Heart right ventricle (tissue), 16 donors: ENCODE measurements at regions not wholly inside any gene's neighbourhood (a gene's known extent, or its start where the extent isn't known, plus 50 kb on each side); places are given as distances from the start of the nearest gene placed in this dataset.

Source experiments
- ATAC-seq, 8 donors: fragments of 200-7000 bp; cut with Tn5 transposase; one replicate each; pipeline ENCODE4 v1.9.1; 2020; ENCODE audit warnings: mild to moderate bottlenecking in 8 of 8, moderate library complexity in 8 of 8, moderate number of reproducible peaks in 1 of 8
- DNase-seq, 2 donors: peaks; one replicate each; pipeline ENCODE4 v3.0.0-alpha.2; 2020
- H3K27ac ChIP-seq, 10 donors: fragments of 200-600 bp; sonication (generic) in 2 of 10; one replicate each; pipeline versions ENCODE4 v1.5.0 to v1.8.0; 2020 to 2022; ENCODE audit warnings: mild to moderate bottlenecking in 3 of 10
- H3K27me3 ChIP-seq, 7 donors: fragments of 200-600 bp; one replicate each; pipeline ENCODE4 v1.8.0; 2021 to 2022; ENCODE audit warnings: mild to moderate bottlenecking in 2 of 7
- H3K36me3 ChIP-seq, 9 donors: fragments of 200-600 bp; sonication (generic) in 1 of 9; one replicate each; pipeline versions ENCODE4 v1.5.0 to v1.8.0; 2020 to 2022; ENCODE audit warnings: mild to moderate bottlenecking in 2 of 9
- H3K4me1 ChIP-seq, 9 donors: fragments of 200-600 bp; sonication (generic) in 1 of 9; one replicate each; pipeline versions ENCODE4 v1.5.0 to v1.8.0; 2020 to 2022; ENCODE audit warnings: mild to moderate bottlenecking in 4 of 9
- H3K4me3 ChIP-seq, 10 donors: fragments of 200-600 bp; sonication (generic) in 2 of 10; one replicate each; pipeline versions ENCODE4 v1.5.0 to v1.8.0; 2020 to 2022; ENCODE audit warnings: mild to moderate bottlenecking in 7 of 10, moderate library complexity in 2 of 10
- H3K9me3 ChIP-seq, 11 donors: fragments of 200-600 bp in 10 of 11; sonication (generic) in 2 of 11; one replicate each; pipeline versions ENCODE4 v1.5.0 to v1.8.0; 2013 to 2022; ENCODE audit warnings: mild to moderate bottlenecking in 2 of 11, control low read depth in 1 of 11, moderate library complexity in 1 of 11
- WGBS, 2 donors: extraction: QIAGEN DNeasy Blood & Tissue Kit; methylation state at CpG; one replicate each; pipeline ENCODE4 v1.1.7; 2013; ENCODE audit warnings: inconsistent platforms in 1 of 2; 5-methylcytosine and 5-hydroxymethylcytosine counted together
- intact Hi-C, 10 donors: fragments of 100-400 bp; cut with DNase I; formaldehyde crosslinking; loops; one replicate each; pipeline versions ENCODE4 v1.11.1 to v1.14.2; 2022
- TF ChIP-seq, protein P1 (sequence below), 9 donors: fragments of 200-600 bp; sonication (generic) in 2 of 9; IDR thresholded peaks; one replicate each; pipeline versions ENCODE4 v1.5.0 to v1.8.0; 2021 to 2022; ENCODE audit warnings: antibody characterized with exemption in 9 of 9, mild to moderate bottlenecking in 5 of 9, moderate library complexity in 1 of 9
- donor health status: Arrhythmogenic right ventricular cardiomyopathy.
- donor health status: ischemic (EF 13 %, LVEDD 7.1; RV severe dilation, severe dysfunction).
- donor health status: healthy with polysubstance abuse.
- donor health status: DM: no; HTN: yes; CAD: no.
- donor health status: DM: no; HTN: no; CAD: no.
- donor health status: ischemic (EF 25% LVEDD 6.9; RV normal size, moderate dysfunction).
- donor health status: ischemic (EF 25% LVEDD 5.7; RV mildly dilated, moderate dysfunction).
- donor health status: healthy.
- donor health status: DM: yes; HTN: yes; CAD: no.
- donor health status: Ischemic cardiomyopathy.
- donor health status: ischemic (EF 35%, LVEDD 5.7; RV mildly dilated, moderate dysfunction).
- donor health status: nonischemic (EF 11% LVEDD 7.7; RV severe dilation, severe dysfunction).
- donor health status: DM: yes; HTN: yes; CAD: no.
- donor health status: PGD.
- donor health status: ischemic (EF 29% LVEDD 5.4; RV normal size, mild dysfunction).
- donor health status: nonischemic (EF 23%, LVEDD 6.1; RV moderate dilation, normal function).

DNA sequence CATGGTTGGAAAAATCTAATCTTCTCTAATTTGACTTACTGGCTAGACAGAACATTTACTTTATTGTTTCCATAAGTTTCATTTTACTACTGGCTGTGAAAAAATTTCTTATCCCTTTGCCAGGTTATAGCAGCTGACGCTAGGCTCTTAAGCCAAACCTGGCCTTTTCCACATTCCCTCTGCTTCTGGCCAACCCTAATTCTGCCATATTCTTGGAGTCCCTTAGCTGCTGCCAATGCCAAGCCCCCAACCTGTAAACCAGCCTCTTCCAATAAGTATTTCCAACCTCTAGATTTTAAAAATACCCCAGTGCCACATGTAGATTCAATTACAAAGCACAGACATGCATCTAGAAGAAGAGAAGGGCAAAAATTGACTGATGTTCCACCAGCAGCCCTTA is 452.3 kb upstream of the MEX3C start:
- Histone ChIP-seq H3K27ac (no peak overlapping the region), H3K4me1 (no peaks in the 10 kb centered on the region), H3K4me3 (no peak overlapping the region), H3K27me3 (peaks cover 0 to 19% (median 11%) of the 10 kb centered on the region in 7 donors), H3K9me3 (no peaks in the 10 kb centered on the region), H3K36me3 (no peaks in the 10 kb centered on the region)
- ATAC-seq (no peak), DNase-seq (no peak)
- 79 to 84% methylated on average over 1 of the region's 1 CpG for WGBS, 2 donors
- intact Hi-C loops: loop anchor here in 1 of 10 donors (10.0 kb wide), 1 partner anchor 65 kb away; no protein-coding TSS in a partner anchor
- TF ChIP-seq, protein P1, sequence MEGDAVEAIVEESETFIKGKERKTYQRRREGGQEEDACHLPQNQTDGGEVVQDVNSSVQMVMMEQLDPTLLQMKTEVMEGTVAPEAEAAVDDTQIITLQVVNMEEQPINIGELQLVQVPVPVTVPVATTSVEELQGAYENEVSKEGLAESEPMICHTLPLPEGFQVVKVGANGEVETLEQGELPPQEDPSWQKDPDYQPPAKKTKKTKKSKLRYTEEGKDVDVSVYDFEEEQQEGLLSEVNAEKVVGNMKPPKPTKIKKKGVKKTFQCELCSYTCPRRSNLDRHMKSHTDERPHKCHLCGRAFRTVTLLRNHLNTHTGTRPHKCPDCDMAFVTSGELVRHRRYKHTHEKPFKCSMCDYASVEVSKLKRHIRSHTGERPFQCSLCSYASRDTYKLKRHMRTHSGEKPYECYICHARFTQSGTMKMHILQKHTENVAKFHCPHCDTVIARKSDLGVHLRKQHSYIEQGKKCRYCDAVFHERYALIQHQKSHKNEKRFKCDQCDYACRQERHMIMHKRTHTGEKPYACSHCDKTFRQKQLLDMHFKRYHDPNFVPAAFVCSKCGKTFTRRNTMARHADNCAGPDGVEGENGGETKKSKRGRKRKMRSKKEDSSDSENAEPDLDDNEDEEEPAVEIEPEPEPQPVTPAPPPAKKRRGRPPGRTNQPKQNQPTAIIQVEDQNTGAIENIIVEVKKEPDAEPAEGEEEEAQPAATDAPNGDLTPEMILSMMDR (IDR thresholded peaks at IDR 0.05): no peak

DNA sequence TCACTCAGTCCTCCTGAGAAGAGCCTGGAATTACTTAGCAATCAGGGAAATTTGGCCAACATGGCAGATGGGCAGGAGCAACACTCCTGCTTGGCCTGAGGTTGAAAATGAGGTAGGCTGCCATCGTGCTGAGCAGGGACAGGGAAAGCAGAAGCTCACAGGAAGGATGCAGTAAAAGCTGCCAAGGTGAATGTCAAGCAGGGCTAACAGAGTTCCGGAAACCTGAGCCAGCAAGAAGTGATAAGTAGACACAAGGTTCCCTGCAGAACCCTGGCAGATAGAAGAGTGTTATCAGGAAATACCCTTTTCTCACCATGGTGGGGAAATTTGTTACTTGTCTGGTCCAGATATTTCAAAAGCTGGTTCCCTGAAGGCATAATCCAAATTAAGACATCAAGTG is 454.3 kb upstream of the MEX3C start:
- intact Hi-C loops: no loop called here
- Histone ChIP-seq H3K36me3 (no peaks in the 10 kb centered on the region), H3K9me3 (no peaks in the 10 kb centered on the region), H3K4me3 (no peak overlapping the region), H3K4me1 (no peaks in the 10 kb centered on the region), H3K27ac (no peak overlapping the region), H3K27me3 (peaks cover 0 to 30% (median 14%) of the 10 kb centered on the region in 7 donors)
- WGBS, 2 donors: 36 to 48% methylated on average over 2 of the region's 2 CpGs
- no peak for DNase-seq
- TF ChIP-seq, protein P1 (IDR thresholded peaks at IDR 0.05): no peak
- no peak for ATAC-seq

DNA sequence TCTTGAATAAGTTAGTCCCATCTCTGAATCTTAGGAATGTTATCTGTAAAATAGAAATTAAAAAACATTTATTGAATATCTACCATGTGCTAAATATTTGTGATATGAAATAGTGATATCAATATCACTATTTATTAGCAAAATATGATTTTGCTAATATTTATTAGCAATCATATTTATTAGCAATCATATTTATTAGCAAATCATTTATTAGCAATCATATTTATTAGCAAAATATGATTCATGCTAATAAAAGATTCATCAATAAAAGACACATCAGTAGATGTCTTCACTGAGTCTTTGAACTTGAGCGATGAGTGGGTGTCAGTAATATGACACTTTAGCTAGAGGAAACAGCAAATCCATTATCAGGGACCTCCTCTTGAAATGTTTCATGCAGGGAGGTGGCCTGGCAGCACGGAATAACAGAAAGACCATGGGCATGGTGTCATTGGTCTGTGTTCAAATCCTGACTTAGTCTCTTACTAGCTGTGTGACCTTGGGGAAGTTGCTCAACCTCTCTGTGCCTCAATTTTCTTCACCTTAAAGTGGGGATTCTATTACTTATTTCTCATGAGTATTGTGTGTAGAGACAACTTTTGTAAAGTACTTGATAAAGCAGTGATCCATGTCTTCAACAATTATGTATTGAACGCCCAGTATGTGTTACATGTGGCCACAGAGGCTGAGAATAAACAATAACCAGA is 456.2 kb upstream of the MEX3C start:
- no peak overlapping the region for H3K27ac ChIP-seq
- H3K9me3 ChIP-seq: no peaks in the 10 kb centered on the region
- H3K4me3 ChIP-seq: no peak overlapping the region
- TF ChIP-seq, protein P1 (IDR thresholded peaks at IDR 0.05): no peak
- WGBS, 2 donors: 73 to 75% methylated on average over 3 of the region's 3 CpGs
- peaks cover 0 to 41% (median 14%) of the 10 kb centered on the region in 7 donors for H3K27me3 ChIP-seq
- intact Hi-C loops: no loop called here
- DNase-seq (no peak), ATAC-seq (no peak)
- H3K36me3 ChIP-seq: no peaks in the 10 kb centered on the region
- no peaks in the 10 kb centered on the region for H3K4me1 ChIP-seq

DNA sequence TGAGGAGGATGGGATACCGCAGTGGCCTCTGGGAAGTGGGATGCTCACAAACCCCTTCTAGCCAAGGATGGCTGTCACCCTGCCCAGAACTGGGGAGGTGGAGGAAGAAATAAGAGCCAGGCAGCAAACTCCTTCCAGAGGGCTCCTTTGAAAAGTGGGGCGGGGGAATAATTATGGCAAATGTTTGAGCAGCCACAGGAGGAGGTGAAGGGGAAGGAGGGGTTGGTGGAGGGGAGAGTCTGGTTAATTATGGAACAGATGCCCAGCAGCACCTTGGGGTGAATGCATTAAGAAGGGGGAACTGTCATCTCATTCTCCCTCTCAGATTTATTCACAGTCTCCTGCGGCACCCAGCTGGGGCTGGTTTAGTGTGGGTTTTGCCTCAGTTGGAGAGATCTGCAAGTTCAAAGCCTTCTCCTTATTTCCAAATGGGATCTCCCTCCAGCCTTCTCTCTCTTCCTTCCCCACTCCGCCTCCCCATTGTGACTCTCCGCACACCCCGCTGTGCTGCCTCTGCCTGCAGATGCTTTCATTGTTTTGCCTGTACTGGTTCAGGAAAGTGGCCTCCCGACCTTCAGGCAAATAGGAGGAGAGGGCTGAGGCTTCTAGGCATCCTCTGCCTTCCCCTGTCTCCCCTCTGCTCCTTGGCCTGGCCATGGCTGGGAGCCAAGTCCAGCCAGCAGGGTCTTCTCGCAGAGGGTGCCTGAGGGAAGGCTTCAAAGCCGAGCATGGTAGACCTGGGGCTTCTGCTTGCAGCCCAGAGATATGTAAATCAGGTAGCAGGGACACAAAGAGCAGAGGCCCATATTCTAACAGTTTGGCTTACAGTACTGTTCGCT is 457.2 kb upstream of the MEX3C start:
- 37 to 42% methylated on average over 10 of the region's 10 CpGs for WGBS, 2 donors
- intact Hi-C loops: no loop called here
- ATAC-seq: no peak

More for the DNA sequence above, 457.2 kb upstream of the MEX3C start:
- no peaks in the 10 kb centered on the region for H3K36me3 ChIP-seq
- no peaks in the 10 kb centered on the region for H3K9me3 ChIP-seq
- H3K4me1 ChIP-seq: no peaks in the 10 kb centered on the region
- H3K27ac ChIP-seq: no peak overlapping the region
- TF ChIP-seq, protein P1 (IDR thresholded peaks at IDR 0.05): no peak
- peaks cover 0 to 51% (median 20%) of the 10 kb centered on the region in 7 donors for H3K27me3 ChIP-seq
- no peak overlapping the region for H3K4me3 ChIP-seq
- no peak for DNase-seq
